ENCODE measurements at regions not wholly inside any gene's neighbourhood (a gene's known extent, or its start where the extent isn't known, plus 50 kb on each side); places are given as distances from the start of the nearest gene placed in this dataset.

GRCh38 chr13:48181482-48182145, 51.4 kb upstream of the ITM2B start:
- TF ChIP-seq, protein P1, sequence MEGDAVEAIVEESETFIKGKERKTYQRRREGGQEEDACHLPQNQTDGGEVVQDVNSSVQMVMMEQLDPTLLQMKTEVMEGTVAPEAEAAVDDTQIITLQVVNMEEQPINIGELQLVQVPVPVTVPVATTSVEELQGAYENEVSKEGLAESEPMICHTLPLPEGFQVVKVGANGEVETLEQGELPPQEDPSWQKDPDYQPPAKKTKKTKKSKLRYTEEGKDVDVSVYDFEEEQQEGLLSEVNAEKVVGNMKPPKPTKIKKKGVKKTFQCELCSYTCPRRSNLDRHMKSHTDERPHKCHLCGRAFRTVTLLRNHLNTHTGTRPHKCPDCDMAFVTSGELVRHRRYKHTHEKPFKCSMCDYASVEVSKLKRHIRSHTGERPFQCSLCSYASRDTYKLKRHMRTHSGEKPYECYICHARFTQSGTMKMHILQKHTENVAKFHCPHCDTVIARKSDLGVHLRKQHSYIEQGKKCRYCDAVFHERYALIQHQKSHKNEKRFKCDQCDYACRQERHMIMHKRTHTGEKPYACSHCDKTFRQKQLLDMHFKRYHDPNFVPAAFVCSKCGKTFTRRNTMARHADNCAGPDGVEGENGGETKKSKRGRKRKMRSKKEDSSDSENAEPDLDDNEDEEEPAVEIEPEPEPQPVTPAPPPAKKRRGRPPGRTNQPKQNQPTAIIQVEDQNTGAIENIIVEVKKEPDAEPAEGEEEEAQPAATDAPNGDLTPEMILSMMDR (IDR thresholded peaks at IDR 0.05; ENCODE audit: low read depth, low read length) = no peak
- H3K9me3 ChIP-seq (ENCODE audit: low read depth) = no peaks in the 10 kb centered on the region

DNA sequence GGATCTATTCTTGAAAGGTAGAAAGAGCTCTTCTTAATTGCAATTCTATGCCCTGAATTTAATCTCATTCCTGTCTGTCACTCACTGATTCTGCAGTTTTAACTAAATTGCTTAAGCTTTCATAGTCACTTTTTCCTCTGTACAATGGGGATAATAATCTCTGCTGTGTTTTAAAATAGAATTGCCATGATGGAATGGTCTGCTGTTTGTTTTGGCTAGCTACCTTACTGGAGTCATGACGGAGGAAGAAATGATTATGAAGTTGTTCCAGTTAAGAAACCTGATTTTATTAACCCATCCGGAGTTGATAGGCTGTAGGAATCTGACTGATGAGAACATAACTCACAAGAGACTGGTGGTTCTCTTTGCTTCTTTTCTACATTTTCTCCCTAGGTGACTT, 54.9 kb upstream of the ITM2B start:
- Histone ChIP-seq H3K27me3 (no peaks in the 10 kb centered on the region), H3K27ac (no peak overlapping the region), H3K4me3 (no peak overlapping the region), H3K9me3 (ENCODE audit: low read depth) (no peaks in the 10 kb centered on the region), H3K36me3 (no peaks in the 10 kb centered on the region), H3K4me1 (ENCODE audit: low read depth) (no peaks in the 10 kb centered on the region)
- TF ChIP-seq, protein P1 (IDR thresholded peaks at IDR 0.05; ENCODE audit: low read depth, low read length) = no peak
- peak in 1 of 2 donors; percentile 10 for DNase-seq (ENCODE audit: low read depth in 1 of 2, low spot score in 1 of 2)

More at GRCh38 chr13:48181482-48182145, 51.4 kb upstream of the ITM2B start:
- no peaks in the 10 kb centered on the region for H3K27me3 ChIP-seq
- H3K4me1 ChIP-seq (ENCODE audit: low read depth) = no peaks in the 10 kb centered on the region
- no peaks in the 10 kb centered on the region for H3K36me3 ChIP-seq
- DNase-seq (ENCODE audit: low read depth in 1 of 2, low spot score in 1 of 2) = no peak
- no peak overlapping the region for H3K4me3 ChIP-seq
- no peak overlapping the region for H3K27ac ChIP-seq

- H3K9me3 ChIP-seq (ENCODE audit: low read depth) = no peaks in the 10 kb centered on the region
- H3K27ac ChIP-seq = no peak overlapping the region
- no peaks in the 10 kb centered on the region for H3K27me3 ChIP-seq
- DNase-seq (ENCODE audit: low read depth in 1 of 2, low spot score in 1 of 2) = no peak
- H3K4me1 ChIP-seq (ENCODE audit: low read depth) = no peaks in the 10 kb centered on the region
- no peak overlapping the region for H3K4me3 ChIP-seq
- H3K36me3 ChIP-seq = no peaks in the 10 kb centered on the region
- TF ChIP-seq, protein P1 (IDR thresholded peaks at IDR 0.05; ENCODE audit: low read depth, low read length) = no peak
Measured at GRCh38 chr13:48176781-48177180, 56.2 kb upstream of the ITM2B start.

GRCh38 chr13:48175185-48175584, 57.8 kb upstream of the ITM2B start:
- Histone ChIP-seq H3K9me3 (ENCODE audit: low read depth) (no peaks in the 10 kb centered on the region), H3K4me1 (ENCODE audit: low read depth) (no peaks in the 10 kb centered on the region), H3K27me3 (no peaks in the 10 kb centered on the region), H3K36me3 (no peaks in the 10 kb centered on the region), H3K4me3 (no peak overlapping the region), H3K27ac (no peak overlapping the region)
- TF ChIP-seq, protein P1 (IDR thresholded peaks at IDR 0.05; ENCODE audit: low read depth, low read length) = no peak
- no peak for DNase-seq (ENCODE audit: low read depth in 1 of 2, low spot score in 1 of 2)

DNA sequence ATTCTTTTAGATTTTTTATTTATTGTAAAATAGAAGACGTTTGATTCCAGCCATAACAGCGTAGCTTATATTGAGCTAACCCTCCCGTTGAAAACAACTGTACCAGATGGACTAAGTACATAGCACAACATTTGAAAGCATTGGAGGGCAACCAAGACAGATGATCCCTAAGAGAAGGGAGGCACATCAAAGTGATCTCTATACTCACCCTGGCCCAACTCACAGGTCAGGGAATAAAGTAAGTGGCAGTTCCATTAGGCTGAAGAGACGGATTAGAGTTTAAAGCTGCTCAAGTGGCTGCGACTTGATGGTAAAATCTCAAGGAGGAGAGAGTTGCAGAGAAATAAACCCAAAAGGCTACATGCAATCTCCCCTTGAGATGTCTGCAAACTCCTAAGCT, 65.1 kb upstream of the ITM2B start:
- H3K27me3 ChIP-seq = no peaks in the 10 kb centered on the region
- H3K27ac ChIP-seq = no peak overlapping the region
- no peaks in the 10 kb centered on the region for H3K36me3 ChIP-seq
- no peak overlapping the region for H3K4me3 ChIP-seq
- no peak for DNase-seq (ENCODE audit: low read depth in 1 of 2, low spot score in 1 of 2)
- no peaks in the 10 kb centered on the region for H3K4me1 ChIP-seq (ENCODE audit: low read depth)
- TF ChIP-seq, protein P1 (IDR thresholded peaks at IDR 0.05; ENCODE audit: low read depth, low read length) = no peak
- no peaks in the 10 kb centered on the region for H3K9me3 ChIP-seq (ENCODE audit: low read depth)

All from cardiac muscle cell (in vitro differentiated cells and primary cell).